ENCODE measurements at regions not wholly inside any gene's neighbourhood (a gene's known extent, or its start where the extent isn't known, plus 50 kb on each side); places are given as distances from the start of the nearest gene placed in this dataset.

DNA sequence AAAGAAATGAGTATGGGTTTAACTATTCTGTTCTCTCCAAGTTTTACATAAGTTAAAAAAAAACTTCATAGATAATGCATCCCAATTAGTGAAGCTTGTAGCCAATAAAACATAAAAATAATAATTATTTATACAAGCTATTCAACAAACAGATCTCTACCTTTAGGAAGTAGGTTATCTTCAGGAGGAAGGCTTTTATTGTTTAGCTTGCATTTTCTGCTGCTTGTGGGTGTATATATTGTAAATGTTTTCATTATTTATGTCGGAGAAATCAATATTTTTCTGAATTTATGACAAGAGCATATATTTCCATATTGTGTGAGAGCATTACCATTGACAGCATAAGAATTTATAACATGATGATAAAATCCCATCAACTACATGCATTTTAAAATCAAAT lies 208.3 kb downstream of the TRAM1L1 start:
- Histone ChIP-seq H3K9me3 (no peaks in the 10 kb centered on the region), H3K79me2 (ENCODE audit: insufficient read depth) (no peaks in the 10 kb centered on the region), H3K4me3 (ENCODE audit: low read depth in 2 of 2, low read length in 1 of 2) (no peak overlapping the region), H3K27ac (ENCODE audit: low read depth in 2 of 2, low read length in 1 of 2) (no peak overlapping the region), H3F3A (replicated peaks; ENCODE audit: insufficient read depth) (no peaks in the 10 kb centered on the region), H2AFZ (ENCODE audit: low read depth) (peak overlapping the region; percentile 68; the same call in 1 of the 2 replicates), H3K36me3 (replicated peaks in 1 of 2; ENCODE audit: control insufficient read depth in 1 of 2, insufficient read depth in 2 of 2, low read length in 1 of 2) (no peaks in the 10 kb centered on the region), H3K9ac (no peak overlapping the region), H3K4me1 (ENCODE audit: control insufficient read depth in 1 of 2, insufficient read depth in 2 of 2, low read depth in 1 of 2, low read length in 1 of 2) (no peaks in the 10 kb centered on the region; a peak in 1 of 4 replicates), H3K27me3 (ENCODE audit: insufficient read depth) (no peaks in the 10 kb centered on the region), H4K20me1 (ENCODE audit: insufficient read depth) (no peaks in the 10 kb centered on the region), H3K4me2 (no peak overlapping the region), H3K9me2 (no peaks in the 10 kb centered on the region)
- ChIA-PET CTCF (interaction anchor here (0.9 kb wide), 1 partner anchor 24 kb away, joined by 3 read pairs; no protein-coding TSS in a partner anchor), POLR2A (no interaction called here)
- no peak for TF ChIP-seq TCF12 (IDR thresholded peaks at IDR 0.05)
- TF ChIP-seq RXRA (IDR thresholded peaks at IDR 0.05; ENCODE audit: borderline replicate concordance, low read depth), result no peak
- no peak for TF ChIP-seq TAF1 (IDR thresholded peaks at IDR 0.05; ENCODE audit: borderline replicate concordance, low read depth, low read length)
- TF ChIP-seq, protein P1, sequence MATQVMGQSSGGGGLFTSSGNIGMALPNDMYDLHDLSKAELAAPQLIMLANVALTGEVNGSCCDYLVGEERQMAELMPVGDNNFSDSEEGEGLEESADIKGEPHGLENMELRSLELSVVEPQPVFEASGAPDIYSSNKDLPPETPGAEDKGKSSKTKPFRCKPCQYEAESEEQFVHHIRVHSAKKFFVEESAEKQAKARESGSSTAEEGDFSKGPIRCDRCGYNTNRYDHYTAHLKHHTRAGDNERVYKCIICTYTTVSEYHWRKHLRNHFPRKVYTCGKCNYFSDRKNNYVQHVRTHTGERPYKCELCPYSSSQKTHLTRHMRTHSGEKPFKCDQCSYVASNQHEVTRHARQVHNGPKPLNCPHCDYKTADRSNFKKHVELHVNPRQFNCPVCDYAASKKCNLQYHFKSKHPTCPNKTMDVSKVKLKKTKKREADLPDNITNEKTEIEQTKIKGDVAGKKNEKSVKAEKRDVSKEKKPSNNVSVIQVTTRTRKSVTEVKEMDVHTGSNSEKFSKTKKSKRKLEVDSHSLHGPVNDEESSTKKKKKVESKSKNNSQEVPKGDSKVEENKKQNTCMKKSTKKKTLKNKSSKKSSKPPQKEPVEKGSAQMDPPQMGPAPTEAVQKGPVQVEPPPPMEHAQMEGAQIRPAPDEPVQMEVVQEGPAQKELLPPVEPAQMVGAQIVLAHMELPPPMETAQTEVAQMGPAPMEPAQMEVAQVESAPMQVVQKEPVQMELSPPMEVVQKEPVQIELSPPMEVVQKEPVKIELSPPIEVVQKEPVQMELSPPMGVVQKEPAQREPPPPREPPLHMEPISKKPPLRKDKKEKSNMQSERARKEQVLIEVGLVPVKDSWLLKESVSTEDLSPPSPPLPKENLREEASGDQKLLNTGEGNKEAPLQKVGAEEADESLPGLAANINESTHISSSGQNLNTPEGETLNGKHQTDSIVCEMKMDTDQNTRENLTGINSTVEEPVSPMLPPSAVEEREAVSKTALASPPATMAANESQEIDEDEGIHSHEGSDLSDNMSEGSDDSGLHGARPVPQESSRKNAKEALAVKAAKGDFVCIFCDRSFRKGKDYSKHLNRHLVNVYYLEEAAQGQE (IDR thresholded peaks at IDR 0.05; ENCODE audit: low read depth, low read length), result no peak
- TF ChIP-seq RFX5 (IDR thresholded peaks at IDR 0.05; ENCODE audit: low read length), result no peak
- TF ChIP-seq SIN3A (IDR thresholded peaks at IDR 0.05; ENCODE audit: borderline replicate concordance, low read depth, low read length), result no peak
- TF ChIP-seq POLR2AphosphoS5 (IDR thresholded peaks at IDR 0.05; ENCODE audit: low read depth, low read length), result no peak
- TF ChIP-seq, protein P2, sequence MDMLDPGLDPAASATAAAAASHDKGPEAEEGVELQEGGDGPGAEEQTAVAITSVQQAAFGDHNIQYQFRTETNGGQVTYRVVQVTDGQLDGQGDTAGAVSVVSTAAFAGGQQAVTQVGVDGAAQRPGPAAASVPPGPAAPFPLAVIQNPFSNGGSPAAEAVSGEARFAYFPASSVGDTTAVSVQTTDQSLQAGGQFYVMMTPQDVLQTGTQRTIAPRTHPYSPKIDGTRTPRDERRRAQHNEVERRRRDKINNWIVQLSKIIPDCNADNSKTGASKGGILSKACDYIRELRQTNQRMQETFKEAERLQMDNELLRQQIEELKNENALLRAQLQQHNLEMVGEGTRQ (IDR thresholded peaks at IDR 0.05; ENCODE audit: borderline replicate concordance, low read depth, low read length), result no peak
- TF ChIP-seq RCOR1 (IDR thresholded peaks at IDR 0.05; ENCODE audit: low read length), result no peak
- no peak for TF ChIP-seq FOXM1 (IDR thresholded peaks at IDR 0.05; ENCODE audit: low read depth)
- TF ChIP-seq SMC3 (IDR thresholded peaks at IDR 0.05; ENCODE audit: low read depth, low read length), result no peak
- TF ChIP-seq MXI1 (IDR thresholded peaks at IDR 0.05; ENCODE audit: low read depth, low read length), result no peak
- TF ChIP-seq, protein P3, sequence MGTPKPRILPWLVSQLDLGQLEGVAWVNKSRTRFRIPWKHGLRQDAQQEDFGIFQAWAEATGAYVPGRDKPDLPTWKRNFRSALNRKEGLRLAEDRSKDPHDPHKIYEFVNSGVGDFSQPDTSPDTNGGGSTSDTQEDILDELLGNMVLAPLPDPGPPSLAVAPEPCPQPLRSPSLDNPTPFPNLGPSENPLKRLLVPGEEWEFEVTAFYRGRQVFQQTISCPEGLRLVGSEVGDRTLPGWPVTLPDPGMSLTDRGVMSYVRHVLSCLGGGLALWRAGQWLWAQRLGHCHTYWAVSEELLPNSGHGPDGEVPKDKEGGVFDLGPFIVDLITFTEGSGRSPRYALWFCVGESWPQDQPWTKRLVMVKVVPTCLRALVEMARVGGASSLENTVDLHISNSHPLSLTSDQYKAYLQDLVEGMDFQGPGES (IDR thresholded peaks at IDR 0.05; ENCODE audit: low read depth, low read length), result no peak
- TF ChIP-seq GATA2 (CRISPR knock-in tag; IDR thresholded peaks at IDR 0.05), result no peak
- WGBS (ENCODE audit: low lambda C conversion rate), result 66% methylated on average over 1 of the region's 1 CpG
- no peak for DNase-seq
